Transverse colon (tissue), 4 donors: ENCODE measurements at regions not wholly inside any gene's neighbourhood (a gene's known extent, or its start where the extent isn't known, plus 50 kb on each side); places are given as distances from the start of the nearest gene placed in this dataset.

Source experiments
- CTCF ChIP-seq, 5 experiments: fragments of 200-600 bp in 3 of 5; fragments of 450-650 bp in 2 of 5; sonication (generic) in 3 of 5; IDR thresholded peaks; 1 replicate in 2 of 5; 2 replicates in 3 of 5; pipeline ENCODE4 v1.5.1; 2016 to 2017; ENCODE audit warnings: antibody characterized with exemption in 5 of 5, inconsistent platforms in 3 of 5, mild to moderate bottlenecking in 2 of 5, moderate library complexity in 1 of 5
- POLR2AphosphoS5 ChIP-seq, 3 donors: sonication (generic); formaldehyde crosslinking; IDR thresholded peaks; one replicate each; pipeline ENCODE4 v1.6.1; 2016; ENCODE audit warnings: antibody characterized with exemption in 3 of 3

- TF ChIP-seq CTCF (IDR thresholded peaks at IDR 0.05) (peak in 2 of 5 experiments; percentile 29 to 33), POLR2AphosphoS5 (IDR thresholded peaks at IDR 0.05) (no peak)
Measured at GRCh38 chr3:165254812-165255211, 58.6 kb upstream of the SLITRK3 start.
